GM23248 (cell line): ENCODE measurements at regions not wholly inside any gene's neighbourhood (a gene's known extent, or its start where the extent isn't known, plus 50 kb on each side); places are given as distances from the start of the nearest gene placed in this dataset.

Source experiments
- EZH2 ChIP-seq: fragments of 200-600 bp; sonication (generic); IDR thresholded peaks from 2 replicates; pipeline ENCODE4 v1.6.1; 2018; ENCODE audit warnings: antibody characterized with exemption, mild to moderate bottlenecking; ENCODE audit not compliant: insufficient read depth, poor library complexity, severe bottlenecking
- EZH2phosphoT487 ChIP-seq: fragments of 200-600 bp; sonication (generic); IDR thresholded peaks from 2 replicates; pipeline ENCODE4 v1.6.1; 2018; ENCODE audit warnings: antibody characterized with exemption, moderate library complexity, mild to moderate bottlenecking, low read depth; ENCODE audit not compliant: insufficient read depth

- TF ChIP-seq EZH2 (no peak), EZH2phosphoT487 (no peak)
Observed at GRCh38 chr2:236824836-236825235, 255.2 kb downstream of the ACKR3 start.
